ENCODE measurements at regions not wholly inside any gene's neighbourhood (a gene's known extent, or its start where the extent isn't known, plus 50 kb on each side); places are given as distances from the start of the nearest gene placed in this dataset.

- TF ChIP-seq CTCF (IDR thresholded peaks at IDR 0.05) (peak; percentile 64 to 91 (median 86)), POLR2A (IDR thresholded peaks at IDR 0.05) (no peak)
Observed at GRCh38 chr5:1641560-1642166, 117.9 kb upstream of the LPCAT1 start.

Measured in esophagus squamous epithelium (tissue), 4 donors.